Activated CD4-positive, alpha-beta T cell treated with anti-CD3 and anti-CD28 coated beads, Interleukin-2, amount 50 U/mL, for 4 hours (primary cell): ENCODE measurements at regions not wholly inside any gene's neighbourhood (a gene's known extent, or its start where the extent isn't known, plus 50 kb on each side); places are given as distances from the start of the nearest gene placed in this dataset.

ENCODE experiments used
- DNase-seq, 2 experiments: peaks; one replicate each; pipeline ENCODE4 v3.0.0-alpha.2; 2020

DNA sequence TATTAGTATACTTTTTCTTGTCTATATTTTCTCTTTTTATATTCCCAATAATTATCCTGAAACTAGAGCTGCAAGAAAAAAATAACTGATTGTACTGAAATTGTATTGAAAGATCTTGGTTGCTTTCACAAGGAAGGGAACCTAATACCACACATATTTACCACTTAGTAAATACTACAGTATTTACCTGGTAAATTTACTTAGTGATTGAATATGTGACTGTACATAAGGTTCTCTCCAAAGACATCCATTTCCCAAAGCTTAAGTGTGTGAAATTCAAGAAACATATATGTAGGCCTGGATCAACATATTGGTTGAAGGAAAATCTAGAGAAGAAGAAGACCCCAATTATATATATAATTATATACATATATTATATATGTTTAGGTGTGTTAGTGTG, 1272.7 kb downstream of the C4orf33 start:
- no peak for DNase-seq

DNA sequence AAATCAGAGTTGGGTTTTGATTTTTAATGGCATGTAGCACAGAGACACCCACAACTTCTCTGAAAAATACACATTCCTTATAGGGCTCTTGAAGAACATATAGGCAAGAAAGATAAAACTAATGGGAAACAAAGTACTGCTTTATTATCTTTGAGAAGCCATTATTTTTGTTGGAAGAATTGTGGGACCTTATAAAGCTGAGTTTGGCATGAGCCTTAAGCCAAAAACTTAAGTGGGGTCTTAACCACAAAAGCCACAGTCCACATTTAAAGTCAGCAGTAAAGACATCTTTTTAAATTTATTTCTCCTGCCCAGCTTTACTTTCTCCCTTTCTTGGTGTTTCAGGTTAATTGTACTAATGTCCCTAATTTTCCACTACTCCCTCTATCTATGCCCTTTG, 1297.3 kb downstream of the C4orf33 start:
- no peak for DNase-seq

DNA sequence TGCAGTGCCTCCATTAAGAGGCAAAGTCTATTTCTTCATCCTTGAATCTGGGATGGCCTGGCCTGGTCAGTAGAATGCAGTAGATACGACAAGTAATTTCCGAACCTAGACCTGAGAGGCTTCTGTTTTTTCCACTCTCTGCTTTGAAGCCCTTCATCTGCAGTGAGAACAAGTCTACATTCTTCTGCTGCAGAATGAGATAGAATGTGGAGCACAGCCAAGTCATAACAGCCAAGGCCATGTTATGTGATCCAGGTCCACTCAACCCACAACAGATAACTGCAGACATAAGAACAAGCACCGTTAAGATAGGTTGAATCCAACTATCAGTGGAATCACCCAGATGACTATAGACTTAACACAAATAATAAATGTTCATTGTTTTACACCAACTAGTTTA, 1297.7 kb downstream of the C4orf33 start:
- no peak for DNase-seq

DNA sequence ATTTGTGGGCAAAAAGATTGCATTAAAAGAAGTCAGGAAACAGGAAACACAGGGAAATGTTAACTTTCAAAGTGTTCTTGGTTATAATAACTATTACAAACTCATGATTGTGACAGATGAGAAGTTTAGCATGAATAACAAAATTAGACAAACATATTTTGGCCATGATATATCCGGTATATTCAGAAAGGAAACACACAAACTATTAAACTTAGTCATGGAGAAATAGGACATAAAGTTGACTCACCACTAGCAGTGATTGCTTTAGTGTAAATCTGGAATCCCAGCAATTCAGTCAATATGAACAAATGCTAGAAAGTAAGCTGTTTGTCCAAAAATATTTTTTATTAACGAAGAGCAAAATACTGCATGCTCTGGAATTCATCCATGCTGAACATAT, 1299.9 kb downstream of the C4orf33 start:
- DNase-seq = no peak

DNA sequence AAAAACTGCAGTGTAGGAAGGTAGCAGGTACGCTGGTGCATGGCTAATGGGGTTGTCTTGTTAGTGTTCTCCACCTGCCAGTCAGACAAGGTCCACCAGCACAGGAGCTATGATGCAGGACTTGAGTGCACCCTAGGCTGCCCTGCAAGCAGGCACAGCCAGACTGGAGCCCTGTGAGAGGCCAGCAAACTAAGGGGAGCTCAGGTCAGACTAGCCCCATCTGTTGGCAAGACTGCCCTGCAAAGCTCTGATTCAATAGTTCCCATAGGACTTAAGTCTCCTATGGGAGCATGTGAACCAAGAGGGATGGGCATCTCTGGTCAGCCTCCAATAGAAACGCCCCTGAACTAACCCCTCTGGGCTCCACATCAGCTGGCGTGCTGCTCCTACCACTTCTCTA, 1307.3 kb downstream of the C4orf33 start:
- no peak for DNase-seq

DNA sequence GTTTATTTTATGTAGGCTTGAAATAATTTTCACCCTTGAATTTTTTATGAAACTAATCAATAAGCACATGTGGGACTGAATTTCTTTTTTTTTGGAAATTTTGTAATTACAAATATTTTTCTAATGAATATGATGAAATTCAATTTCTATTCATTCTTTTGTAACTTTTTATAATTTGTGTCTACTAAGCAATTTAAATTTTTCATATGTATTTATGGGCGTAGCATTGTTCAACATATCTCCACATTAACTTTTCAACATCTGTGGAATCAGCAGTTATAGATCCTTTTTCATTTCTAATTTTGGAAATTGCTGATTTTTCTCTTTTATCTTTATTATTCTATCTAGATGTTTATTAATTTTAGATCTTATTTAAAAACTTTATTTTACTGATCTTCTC, 1320.3 kb downstream of the C4orf33 start:
- no peak for DNase-seq

DNA sequence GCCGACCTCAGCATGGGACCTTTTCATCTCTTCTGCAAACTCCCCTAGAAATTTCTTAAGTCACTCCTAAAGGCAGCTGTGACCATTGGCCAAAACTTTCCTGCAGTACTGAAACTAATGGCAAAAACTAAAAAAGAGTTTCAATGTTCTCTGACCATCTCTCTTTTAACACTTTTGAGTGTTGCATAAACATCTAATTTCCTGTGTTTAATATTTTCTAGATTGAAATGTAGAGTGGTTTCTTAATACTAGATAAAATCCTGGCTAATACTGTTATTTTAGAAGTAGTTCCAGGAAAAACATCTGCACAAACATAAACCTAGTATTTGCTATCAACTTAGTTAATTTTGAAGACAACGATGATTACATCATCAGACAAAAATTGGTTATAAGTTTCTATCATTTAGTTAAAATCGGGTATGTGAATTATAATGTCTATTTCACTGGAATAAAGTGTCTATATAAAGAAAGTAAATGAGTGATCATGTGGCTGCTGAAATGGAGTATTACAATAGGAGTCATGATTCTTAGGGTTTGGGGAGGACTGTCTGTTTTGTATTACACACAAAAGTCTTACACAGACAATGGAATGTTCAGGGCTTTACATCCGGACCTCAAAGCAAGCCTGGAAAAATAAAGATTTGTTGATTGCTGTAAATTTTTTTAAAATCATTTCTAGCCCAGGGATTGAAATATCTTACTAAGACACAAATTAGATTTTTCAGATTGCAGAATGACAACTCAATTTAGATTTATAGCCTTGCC, 1323.4 kb downstream of the C4orf33 start:
- no peak for DNase-seq

DNA sequence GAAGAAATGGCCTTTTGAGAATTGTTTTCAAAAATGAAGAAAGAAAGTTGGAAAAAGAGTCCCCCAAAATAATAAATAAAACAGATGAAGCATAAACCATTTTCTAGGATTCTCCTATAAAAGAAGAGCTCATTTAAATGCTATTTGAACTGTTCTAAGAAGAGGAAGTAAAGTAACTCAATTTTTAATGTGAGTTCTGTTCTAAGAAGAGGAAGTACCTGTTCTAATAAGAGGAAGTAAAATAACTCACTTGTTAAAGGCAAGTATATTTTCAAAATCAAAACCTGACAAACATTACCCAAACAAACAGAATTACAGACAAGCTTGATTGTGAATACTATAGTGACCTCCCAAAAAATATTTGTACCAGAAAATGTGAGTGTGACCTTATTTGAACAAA, 1326.3 kb downstream of the C4orf33 start:
- DNase-seq = no peak

DNA sequence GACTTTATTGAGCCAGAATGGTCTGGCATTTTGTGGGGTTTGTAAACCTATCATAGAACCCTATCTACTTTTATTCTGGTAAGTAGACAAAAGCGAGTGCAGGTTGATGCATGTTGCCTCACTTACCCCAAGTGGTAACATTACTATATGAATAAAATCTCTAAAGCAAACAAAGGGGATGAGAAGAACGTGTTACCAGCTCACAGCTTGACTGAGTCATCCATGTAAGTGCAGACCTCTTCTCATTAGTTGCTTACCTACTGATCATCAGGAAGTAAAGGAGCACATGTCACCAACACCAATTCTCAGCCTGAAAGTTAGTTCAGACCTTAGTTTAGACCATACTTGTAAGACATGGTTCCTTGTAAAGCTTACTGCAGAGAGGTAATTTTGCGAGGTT, 1328.3 kb downstream of the C4orf33 start:
- no peak for DNase-seq

DNA sequence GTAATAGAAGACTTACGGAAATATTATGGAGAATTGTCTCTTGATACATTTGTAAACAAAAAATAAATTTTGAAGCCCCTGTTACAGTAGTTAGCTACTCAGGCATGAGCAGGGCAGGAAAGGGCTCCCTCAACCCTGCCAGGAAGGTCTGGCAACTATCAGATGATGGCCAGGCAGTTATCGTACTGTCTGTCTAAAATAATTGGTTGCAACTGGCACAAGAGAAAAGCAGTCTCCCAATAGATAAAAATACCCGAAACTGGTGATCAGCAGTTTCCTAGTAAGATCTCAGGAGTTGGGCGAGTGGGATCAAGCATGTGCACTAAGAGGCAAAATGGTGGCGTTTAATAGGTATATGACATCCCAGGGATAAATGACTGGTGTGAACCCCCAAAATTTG, 1336.3 kb downstream of the C4orf33 start:
- DNase-seq = no peak

DNA sequence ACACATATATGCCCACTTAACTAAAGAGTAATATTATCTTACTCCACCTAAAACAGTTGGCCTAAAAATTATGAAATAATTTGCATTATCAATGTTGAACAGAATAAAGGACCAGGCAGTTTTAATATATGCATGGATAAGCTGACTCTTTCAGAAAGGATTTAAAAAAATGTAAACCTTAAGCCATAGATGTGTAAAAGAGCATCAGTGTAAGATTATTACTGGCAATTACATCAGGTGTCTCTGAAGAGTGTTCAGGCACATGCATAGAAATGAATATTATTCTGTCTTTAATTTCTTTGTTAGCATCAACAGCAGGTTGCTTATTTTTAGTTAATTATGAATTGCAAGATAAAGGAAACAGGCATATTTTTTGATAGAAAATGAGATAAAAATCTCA, 1353.8 kb downstream of the C4orf33 start:
- no peak for DNase-seq

DNA sequence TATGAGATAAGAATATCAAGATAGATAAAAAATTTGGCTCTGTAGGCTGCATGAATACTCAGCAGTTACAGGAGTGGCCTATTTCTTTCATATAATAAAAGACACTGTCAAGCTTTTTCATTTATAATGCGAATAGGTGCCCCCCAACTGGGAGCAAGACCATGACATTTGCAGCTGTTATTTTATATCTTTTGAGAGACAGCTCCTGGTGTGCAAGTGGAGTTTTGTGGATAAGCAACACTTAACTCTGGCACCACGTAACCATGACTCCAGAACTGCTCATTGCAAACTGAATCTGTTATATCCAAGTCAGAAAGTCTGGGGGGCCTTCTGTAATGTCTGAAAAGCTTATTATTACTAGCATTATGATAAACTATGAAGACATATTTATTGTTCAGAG, 1372.4 kb downstream of the C4orf33 start:
- no peak for DNase-seq

DNA sequence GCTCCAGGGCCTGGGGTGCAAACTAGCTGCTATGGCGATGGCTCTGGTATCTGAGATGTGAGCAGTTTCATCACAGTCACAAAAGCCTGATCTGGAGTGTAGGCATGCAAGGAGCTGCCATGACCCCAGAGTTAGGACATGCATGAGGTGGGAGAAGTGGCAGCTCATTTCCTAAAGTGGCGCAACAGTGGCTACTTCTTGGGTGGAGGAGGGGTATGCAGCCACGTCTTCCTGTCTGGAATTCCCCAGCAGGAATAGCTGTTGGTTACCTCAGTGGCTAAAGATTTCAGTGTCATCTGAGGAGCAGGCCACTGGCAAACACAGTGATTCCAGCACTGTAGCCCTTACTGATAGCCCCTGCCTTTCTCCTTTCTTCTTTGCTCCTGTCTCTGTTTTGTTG, 1382.5 kb downstream of the C4orf33 start:
- DNase-seq = no peak

DNA sequence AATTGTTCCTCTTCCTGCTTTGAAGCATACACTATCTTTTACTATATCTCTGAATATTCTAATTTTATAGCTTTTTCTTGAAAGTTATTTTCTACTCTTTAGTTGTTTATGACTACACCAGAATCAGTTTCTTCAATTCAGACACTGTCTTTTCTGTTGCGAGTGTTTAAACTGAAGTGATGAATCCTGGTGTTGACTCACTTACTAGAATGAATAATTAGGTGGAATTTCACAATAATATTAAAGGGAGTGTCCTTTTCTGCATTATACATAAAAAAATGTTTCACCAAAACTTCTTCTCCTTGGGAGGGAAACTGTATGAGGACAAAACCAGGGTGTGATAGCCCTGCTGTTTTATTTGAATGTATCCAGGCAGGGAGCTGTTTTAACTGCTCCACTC, 1383.1 kb downstream of the C4orf33 start:
- DNase-seq = no peak

DNA sequence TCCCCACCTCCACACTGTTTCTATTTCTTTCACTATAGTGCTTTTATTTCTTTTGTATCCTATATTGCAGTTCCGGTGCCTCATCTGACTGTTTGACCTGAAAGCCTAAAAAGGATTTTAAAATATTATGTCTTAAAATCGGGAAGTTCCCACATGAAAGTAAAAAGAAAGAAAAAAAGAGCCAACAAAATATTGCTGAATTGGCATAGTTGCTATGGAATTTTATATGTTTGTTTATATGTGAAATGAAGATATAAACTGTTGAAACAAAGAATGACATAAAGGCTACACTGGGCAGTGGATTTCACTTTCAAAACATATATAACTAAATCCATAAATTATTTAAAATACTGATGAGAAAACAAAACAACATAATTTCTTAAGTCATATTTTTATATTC, 1383.7 kb downstream of the C4orf33 start:
- DNase-seq = no peak

DNA sequence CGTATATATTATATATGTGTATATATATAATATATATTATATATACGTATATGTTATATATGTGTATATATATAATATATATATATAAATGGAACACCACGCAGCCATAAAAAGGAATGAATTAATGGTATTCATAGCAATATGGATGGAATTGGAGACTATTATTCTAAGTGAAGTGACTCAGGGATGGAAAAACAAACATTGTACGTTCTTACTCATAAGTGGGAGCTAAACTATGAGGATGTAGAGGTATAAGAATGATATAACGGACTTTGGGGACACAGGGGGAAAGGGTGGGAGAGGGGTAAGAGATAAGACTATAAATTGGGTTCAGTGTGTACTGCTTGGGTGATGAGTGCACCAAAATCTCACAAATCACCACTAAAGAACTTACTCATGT, 1388.9 kb downstream of the C4orf33 start:
- DNase-seq = no peak

DNA sequence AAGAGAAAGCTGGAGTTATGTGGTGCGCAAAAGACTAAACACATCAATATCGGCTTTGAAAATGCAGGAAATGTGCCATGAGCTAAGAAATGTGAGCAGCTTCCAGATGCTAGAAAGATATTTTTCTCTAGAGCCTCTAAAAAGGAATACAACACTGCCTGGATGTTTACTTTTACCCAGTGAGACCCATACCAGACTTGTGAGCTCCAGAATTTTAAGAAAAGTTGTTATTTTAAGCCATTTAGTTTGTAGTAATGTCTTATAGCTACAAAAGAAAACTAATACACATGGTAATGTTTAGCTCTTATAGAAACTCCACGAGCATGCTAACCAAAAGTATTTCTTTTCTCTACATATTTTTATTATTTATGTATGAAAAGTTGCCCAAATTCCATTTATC, 1389.4 kb downstream of the C4orf33 start:
- DNase-seq = no peak

DNA sequence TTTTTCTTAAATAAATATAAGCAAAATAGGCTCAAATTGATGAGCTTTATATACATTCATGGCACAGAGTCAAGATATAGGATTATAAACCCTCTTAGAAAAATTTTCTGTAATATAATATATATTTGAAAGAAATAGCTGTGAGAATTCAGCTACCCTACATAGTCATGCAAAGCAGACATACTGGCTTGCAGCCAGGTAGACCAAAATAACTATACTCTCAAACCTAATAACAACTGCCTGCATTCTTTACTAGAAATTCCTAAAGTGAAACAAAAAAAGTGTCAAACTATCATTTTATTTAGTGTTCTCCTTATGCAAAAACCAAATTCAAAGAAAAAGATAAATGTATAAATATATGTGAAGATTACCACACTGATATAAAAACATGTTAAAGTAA, 1390.2 kb downstream of the C4orf33 start:
- no peak for DNase-seq

DNA sequence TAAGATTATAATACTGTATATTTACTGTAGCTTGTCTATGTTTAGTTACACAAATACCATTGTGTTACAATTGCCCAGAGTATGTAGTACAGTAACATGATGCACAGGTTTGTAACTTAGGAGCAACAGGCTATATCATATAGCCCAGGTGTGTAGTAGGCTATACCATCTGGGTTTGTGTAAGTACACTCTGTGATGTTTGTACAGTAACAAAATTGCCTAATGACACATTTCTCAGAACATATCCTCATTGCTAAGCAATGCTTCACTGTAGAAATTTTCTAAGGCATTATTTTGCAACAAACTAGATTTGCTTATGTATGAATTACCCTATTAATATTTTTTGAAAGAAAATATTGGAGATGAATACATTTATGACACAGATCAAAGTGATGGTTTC, 1390.9 kb downstream of the C4orf33 start:
- no peak for DNase-seq

DNA sequence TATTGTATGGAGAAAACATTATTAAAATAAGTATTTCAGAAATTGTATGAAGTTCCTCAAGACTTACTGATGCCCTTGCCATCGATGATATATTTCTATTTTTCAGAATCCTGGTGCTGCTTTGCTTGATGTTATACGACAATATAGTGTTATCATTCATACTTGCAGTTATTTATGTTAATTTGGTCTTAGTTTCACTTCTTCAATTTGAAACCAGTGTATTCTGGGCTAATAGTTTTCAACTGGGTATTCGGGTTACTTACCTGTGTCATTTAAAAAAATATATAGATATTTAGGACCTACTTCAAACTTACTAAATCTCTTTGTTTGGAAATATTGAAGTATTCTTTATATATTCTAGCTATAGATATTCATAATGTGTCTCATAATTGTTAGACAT, 1414.7 kb downstream of the C4orf33 start:
- DNase-seq = no peak

DNA sequence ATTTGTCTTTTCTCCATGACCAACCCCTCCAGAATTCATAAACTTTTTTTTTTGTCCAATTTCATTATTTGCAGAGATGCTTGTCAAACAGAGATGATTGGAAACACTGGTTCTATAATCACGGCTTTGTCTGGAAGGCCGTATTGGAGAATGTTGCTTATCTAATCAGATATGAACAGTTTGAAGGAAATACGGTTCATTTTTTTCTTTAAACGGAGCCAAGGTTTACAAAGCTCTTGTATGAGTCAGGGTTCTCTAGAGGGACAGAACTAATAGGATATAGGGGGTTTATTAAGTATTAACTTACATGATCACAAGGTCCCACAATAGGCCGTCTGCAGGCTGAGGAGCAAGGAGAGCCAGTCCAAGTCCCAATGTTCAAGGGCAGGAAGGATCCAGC, 1415.8 kb downstream of the C4orf33 start:
- no peak for DNase-seq

DNA sequence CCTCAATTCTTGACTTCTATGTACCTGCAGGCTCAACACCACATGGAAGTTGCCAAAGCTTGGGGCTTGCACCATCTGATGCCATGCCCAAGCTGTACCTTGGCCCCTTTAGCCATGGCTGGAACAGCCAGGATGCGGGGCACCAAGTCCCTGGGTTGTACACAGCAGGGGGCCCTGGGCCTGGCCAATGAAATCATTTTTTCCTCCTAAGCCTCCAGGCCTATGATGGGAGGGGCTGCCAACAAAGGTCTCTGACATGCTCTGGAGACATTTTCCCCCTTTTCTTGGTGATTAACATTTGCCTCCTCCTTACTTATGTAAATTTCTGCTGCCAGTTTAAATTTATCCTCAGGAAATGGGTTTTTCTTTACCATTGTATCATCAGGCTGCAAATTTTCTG, 1428.1 kb downstream of the C4orf33 start:
- no peak for DNase-seq

DNA sequence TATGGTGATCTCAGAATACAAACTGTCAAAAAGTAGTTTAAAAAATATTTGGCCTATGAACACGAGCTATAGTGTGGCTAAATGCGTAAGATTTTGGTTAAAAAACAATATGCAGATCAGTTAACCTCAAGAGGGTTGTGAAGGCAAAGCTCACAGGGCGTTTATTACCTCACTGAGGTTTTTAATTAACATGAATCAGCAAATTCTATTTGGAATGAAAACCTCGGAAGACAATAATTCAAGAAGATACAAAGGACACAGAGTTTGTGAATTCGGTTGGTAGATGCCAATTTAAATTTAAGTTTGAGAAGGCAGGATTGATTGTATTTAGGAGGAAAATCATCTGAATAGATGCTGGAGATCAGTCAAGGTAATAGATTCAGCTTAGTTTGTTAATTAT, 1434.6 kb downstream of the C4orf33 start:
- DNase-seq = no peak

DNA sequence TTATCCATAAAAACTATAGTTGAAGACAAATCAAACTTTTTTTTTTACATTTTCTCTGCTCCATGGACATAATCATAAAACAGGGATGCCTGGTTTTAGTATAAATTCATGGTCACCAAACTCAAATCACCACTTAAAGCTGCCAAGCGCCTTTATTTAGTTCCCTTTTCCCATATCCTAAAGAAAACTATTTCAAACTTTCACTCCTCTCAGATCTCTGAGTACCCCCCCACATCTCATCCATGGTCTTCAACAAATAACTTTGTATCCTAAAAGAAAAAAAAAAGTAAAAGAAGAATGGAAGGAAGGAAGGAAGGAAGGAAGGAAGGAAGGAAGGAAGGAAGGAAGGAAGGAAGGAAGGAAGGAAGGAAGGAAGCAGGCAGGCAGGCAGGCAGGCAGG, 1438.7 kb downstream of the C4orf33 start:
- no peak for DNase-seq

DNA sequence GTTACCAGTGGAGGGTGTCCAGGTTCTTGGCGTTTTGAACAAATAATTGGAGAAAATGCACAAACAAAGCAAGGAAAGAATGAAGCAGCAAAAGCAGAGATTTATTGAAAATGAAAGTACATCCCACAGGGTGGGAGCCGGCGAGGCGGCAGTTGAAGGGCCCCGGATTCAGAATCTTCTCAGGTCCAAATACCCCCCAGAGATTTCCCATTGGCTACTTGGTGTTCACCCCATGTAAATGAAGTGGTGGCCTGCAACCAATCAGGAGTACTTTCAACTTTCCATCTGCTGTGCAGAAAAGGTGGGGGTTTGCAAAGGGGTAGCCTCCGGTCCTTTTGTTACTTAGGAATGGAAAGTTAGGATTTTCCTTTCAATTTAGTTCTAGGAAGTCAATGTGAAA, 1447.0 kb downstream of the C4orf33 start:
- no peak for DNase-seq

DNA sequence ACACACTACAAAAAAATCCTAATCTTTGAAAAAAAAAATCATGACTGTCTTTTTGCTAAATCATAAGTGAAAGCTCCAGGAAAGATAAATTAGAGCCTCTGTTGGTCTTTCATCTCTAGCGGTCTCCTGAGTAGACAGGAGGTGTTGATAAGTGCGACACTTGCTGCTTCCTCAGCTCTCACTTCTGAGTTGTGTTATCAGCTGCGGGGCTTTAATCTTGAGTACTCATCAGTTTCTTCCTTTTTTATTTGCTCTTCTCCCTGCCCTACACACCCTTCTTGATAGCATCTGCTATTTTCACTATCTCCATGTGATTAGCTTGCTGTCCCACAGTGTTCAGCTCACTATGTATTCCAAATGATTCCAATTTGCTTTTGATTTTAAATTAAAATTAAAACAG, 1449.2 kb downstream of the C4orf33 start:
- no peak for DNase-seq
